GM20000 (cell line): ENCODE measurements at regions not wholly inside any gene's neighbourhood (a gene's known extent, or its start where the extent isn't known, plus 50 kb on each side); places are given as distances from the start of the nearest gene placed in this dataset.

ENCODE experiments used
- DNase-seq: peaks from one replicate; pipeline ENCODE4 v3.0.0; 2012; ENCODE audit warnings: low spot score
- TF ChIP-seq, protein P1 (sequence below): IDR thresholded peaks from 2 replicates; pipeline ENCODE4 v1.5.1; 2012; ENCODE audit warnings: mild to moderate bottlenecking, control low read depth; ENCODE audit errors: extremely low read depth, missing control alignments

DNA sequence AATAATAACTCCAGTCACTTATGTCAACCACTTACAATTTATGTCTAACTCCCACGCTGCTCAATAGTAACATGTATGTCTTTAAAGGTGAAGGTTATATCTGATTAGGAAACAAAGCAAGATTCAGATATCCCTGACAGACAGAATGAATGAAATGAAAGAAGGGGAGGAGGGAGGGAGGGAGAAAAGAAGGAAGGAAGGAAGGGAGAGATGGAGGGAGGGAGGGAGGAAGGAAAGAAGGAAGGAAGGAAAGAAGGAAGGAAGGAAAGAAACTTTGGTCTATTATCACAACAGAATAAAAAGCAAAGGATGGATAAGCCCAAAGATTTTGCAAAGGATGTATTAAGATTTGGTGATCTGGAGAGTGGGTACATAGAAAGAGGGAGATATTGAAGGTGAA lies 433.3 kb downstream of the PRKD1 start:
- TF ChIP-seq, protein P1, sequence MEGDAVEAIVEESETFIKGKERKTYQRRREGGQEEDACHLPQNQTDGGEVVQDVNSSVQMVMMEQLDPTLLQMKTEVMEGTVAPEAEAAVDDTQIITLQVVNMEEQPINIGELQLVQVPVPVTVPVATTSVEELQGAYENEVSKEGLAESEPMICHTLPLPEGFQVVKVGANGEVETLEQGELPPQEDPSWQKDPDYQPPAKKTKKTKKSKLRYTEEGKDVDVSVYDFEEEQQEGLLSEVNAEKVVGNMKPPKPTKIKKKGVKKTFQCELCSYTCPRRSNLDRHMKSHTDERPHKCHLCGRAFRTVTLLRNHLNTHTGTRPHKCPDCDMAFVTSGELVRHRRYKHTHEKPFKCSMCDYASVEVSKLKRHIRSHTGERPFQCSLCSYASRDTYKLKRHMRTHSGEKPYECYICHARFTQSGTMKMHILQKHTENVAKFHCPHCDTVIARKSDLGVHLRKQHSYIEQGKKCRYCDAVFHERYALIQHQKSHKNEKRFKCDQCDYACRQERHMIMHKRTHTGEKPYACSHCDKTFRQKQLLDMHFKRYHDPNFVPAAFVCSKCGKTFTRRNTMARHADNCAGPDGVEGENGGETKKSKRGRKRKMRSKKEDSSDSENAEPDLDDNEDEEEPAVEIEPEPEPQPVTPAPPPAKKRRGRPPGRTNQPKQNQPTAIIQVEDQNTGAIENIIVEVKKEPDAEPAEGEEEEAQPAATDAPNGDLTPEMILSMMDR, result no peak
- no peak for DNase-seq

DNA sequence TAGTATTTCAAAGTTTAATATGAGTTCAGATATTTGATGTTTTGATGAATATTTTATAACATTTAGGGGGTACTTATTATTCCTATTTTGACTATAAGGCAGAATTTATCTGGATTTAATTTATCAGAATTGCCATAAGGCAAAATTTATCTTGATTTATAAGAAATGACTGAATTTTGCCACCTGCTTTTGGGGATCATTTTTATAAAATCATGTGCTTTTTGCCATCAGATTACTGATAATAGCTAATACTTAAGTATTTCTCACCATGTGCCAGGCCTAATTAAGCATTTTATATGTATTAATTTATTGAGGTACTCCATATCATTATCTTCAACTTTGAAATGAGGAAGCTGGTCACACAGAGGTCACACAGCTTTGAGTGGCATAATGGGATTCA lies 423.7 kb downstream of the PRKD1 start:
- DNase-seq, result no peak
- TF ChIP-seq, protein P1, result no peak

DNA sequence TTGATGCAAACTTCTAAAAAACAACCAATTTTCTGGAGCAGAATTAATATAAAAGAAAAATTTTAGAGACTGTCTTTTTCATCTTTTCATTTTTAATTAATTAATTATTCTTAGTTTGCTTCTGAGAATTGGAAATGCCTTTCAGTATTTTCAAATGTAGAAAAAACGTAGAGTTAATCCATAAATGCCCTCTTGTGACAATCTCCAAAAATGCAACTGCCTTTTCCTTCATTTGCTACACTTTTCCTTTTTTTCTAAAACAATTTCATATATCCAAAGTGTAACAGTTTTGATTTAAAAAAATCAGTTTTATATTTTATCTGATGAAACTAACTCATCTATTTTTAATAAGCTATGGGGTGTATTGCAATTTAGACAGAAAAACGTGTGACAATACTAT lies 409.3 kb downstream of the PRKD1 start:
- TF ChIP-seq, protein P1, result no peak
- no peak for DNase-seq

DNA sequence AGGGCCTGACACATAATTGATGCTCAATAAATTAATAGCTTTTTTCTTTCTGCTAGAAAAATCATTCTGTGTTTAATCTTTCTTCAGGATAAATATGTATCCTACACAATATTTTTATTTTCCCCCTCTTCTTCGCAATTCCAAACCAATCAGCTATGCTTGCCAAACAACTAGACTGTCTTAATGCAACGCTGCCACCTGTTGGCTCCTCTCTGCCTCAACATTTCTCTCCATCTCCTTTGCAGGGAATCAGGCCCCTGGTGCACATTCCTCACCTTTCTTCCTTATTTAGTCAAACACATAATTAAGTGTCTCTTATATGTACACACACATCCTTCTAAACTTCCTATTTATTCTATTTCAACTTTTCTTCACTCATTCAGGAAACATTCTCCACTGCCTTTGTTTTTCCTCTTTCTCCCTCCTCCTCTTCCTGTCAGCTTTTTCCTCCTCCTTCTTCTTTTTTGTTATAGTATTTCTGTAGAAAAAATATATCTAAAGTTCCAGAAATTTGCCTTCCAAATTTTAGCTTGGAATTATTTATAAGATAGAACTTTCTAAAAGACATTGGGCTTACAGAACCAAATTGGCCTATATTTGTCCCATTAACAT lies 406.0 kb downstream of the PRKD1 start:
- TF ChIP-seq, protein P1, result no peak
- DNase-seq, result no peak
